ENCODE measurements at regions not wholly inside any gene's neighbourhood (a gene's known extent, or its start where the extent isn't known, plus 50 kb on each side); places are given as distances from the start of the nearest gene placed in this dataset.

DNA sequence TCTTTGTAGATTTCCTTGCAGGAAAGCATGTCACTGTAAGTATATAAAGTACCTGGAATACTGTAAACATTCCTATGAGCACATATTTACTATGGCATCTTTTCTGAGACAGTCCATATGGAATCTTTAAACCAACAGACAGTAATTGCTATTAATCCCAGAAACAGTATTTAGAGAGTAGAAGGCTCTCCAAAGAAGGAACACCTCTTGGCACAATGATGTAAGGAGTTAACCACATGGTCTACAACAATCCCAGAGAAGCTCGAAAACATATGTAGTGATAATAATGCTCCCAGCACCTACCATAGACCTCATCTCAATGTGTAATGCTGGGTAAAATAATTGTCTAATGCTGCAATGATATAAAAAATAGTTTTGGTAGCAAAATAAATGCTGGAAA lies 95.8 kb upstream of the IL12A start:
- H3K4me1 ChIP-seq (ENCODE audit: control insufficient read depth in 3 of 3, insufficient read depth in 3 of 3, low read length in 3 of 3) = peaks cover 6 to 17% (median 8%) of the 10 kb centered on the region in 3 donors
- no peaks in the 10 kb centered on the region for H3K9me3 ChIP-seq (ENCODE audit: control insufficient read depth in 3 of 3, low read length in 3 of 3)
- peak overlapping the region in 1 of 3 donors; percentile 25 for H3K9ac ChIP-seq (ENCODE audit: low read depth in 1 of 3, low read length in 3 of 3)
- no peak overlapping the region for H3K27ac ChIP-seq (ENCODE audit: low read depth, low read length)
- H3K36me3 ChIP-seq (ENCODE audit: control insufficient read depth in 3 of 3, insufficient read depth in 3 of 3, low read length in 3 of 3) = peaks cover 21 to 61% (median 41%) of the 10 kb centered on the region in 3 donors
- H3K4me3 ChIP-seq (ENCODE audit: low read length in 3 of 3) = no peak overlapping the region
- H3K27me3 ChIP-seq (ENCODE audit: control insufficient read depth in 3 of 3, insufficient read depth in 3 of 3, low read length in 3 of 3) = no peaks in the 10 kb centered on the region

DNA sequence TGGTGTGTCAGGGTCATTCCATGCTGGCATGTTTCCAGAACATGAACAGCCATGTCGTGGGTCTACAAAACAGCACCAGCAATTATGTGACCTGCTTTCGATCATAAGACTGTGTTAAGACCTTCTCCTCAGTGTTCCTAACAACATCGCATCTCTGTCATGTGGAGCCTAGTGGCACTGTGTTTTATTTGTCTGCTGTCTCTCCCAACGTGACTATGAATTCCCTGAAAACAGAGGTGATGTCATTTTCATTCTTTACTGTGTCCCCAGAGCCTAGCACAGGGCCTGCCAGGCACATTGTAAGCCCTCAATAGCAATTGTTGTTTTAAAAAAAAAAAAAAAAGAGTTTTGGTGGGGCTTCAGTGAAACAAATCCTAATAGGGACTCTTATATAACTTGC lies 94.2 kb upstream of the IL12A start:
- Histone ChIP-seq H3K9me3 (ENCODE audit: control insufficient read depth in 3 of 3, low read length in 3 of 3) (no peaks in the 10 kb centered on the region), H3K36me3 (ENCODE audit: control insufficient read depth in 3 of 3, insufficient read depth in 3 of 3, low read length in 3 of 3) (peaks cover 18 to 52% (median 37%) of the 10 kb centered on the region in 3 donors), H3K4me1 (ENCODE audit: control insufficient read depth in 3 of 3, insufficient read depth in 3 of 3, low read length in 3 of 3) (peaks cover 6 to 17% (median 7%) of the 10 kb centered on the region in 3 donors), H3K9ac (ENCODE audit: low read depth in 1 of 3, low read length in 3 of 3) (no peak overlapping the region), H3K27ac (ENCODE audit: low read depth, low read length) (no peak overlapping the region), H3K4me3 (ENCODE audit: low read length in 3 of 3) (no peak overlapping the region), H3K27me3 (ENCODE audit: control insufficient read depth in 3 of 3, insufficient read depth in 3 of 3, low read length in 3 of 3) (no peaks in the 10 kb centered on the region)

DNA sequence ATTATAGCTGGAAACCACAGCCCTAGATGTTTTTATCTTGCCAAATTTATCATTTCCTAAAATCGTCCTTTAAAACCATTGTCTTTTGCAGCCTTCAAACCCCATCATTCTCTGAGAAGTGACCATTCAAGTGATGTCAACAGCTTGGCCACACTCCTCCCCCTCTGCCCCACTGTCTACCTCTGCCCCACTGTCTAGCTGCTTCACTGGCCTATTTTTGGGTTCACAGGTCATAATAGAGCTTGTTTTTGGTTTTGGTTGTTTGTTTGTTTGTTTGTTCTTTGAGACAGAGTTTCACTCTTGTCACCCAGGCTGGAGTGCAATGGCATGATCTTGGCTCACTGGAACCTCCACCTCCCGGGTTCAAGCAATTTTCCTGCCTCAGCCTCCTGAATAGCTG lies 93.2 kb upstream of the IL12A start:
- Histone ChIP-seq H3K36me3 (ENCODE audit: control insufficient read depth in 3 of 3, insufficient read depth in 3 of 3, low read length in 3 of 3) (peaks cover 18 to 51% (median 36%) of the 10 kb centered on the region in 3 donors), H3K27ac (ENCODE audit: low read depth, low read length) (no peak overlapping the region)

DNA sequence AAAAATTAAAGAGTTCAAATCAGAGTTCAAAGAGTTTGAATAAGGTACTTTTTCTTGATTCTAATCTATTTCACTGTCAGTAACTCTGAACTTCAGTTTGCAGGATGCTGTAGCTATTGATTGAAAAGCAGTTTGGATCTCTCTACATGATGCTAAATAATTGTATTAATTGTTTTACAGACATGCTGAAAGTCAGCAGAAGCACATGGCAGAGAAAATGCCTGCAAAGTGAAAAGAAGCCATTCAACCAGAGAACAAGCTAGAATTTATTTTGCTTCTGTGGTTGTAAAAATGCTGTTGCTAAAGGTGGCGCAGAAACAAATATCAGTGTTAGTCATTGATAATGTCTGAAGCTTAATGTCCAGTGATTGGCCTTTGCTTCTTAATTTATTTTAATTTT lies 92.1 kb upstream of the IL12A start:
- Histone ChIP-seq H3K27me3 (ENCODE audit: control insufficient read depth in 3 of 3, insufficient read depth in 3 of 3, low read length in 3 of 3) (no peaks in the 10 kb centered on the region), H3K27ac (ENCODE audit: low read depth, low read length) (no peak overlapping the region), H3K9ac (ENCODE audit: low read depth in 1 of 3, low read length in 3 of 3) (no peak overlapping the region), H3K4me3 (ENCODE audit: low read length in 3 of 3) (no peak overlapping the region), H3K4me1 (ENCODE audit: control insufficient read depth in 3 of 3, insufficient read depth in 3 of 3, low read length in 3 of 3) (peaks cover 6 to 17% (median 7%) of the 10 kb centered on the region in 3 donors), H3K36me3 (ENCODE audit: control insufficient read depth in 3 of 3, insufficient read depth in 3 of 3, low read length in 3 of 3) (peaks cover 18 to 49% (median 35%) of the 10 kb centered on the region in 3 donors), H3K9me3 (ENCODE audit: control insufficient read depth in 3 of 3, low read length in 3 of 3) (no peaks in the 10 kb centered on the region)

More for the DNA sequence above, 93.2 kb upstream of the IL12A start:
- H3K9me3 ChIP-seq (ENCODE audit: control insufficient read depth in 3 of 3, low read length in 3 of 3) = no peaks in the 10 kb centered on the region
- peaks cover 6 to 17% (median 7%) of the 10 kb centered on the region in 3 donors for H3K4me1 ChIP-seq (ENCODE audit: control insufficient read depth in 3 of 3, insufficient read depth in 3 of 3, low read length in 3 of 3)
- H3K9ac ChIP-seq (ENCODE audit: low read depth in 1 of 3, low read length in 3 of 3) = no peak overlapping the region
- H3K27me3 ChIP-seq (ENCODE audit: control insufficient read depth in 3 of 3, insufficient read depth in 3 of 3, low read length in 3 of 3) = no peaks in the 10 kb centered on the region
- no peak overlapping the region for H3K4me3 ChIP-seq (ENCODE audit: low read length in 3 of 3)

DNA sequence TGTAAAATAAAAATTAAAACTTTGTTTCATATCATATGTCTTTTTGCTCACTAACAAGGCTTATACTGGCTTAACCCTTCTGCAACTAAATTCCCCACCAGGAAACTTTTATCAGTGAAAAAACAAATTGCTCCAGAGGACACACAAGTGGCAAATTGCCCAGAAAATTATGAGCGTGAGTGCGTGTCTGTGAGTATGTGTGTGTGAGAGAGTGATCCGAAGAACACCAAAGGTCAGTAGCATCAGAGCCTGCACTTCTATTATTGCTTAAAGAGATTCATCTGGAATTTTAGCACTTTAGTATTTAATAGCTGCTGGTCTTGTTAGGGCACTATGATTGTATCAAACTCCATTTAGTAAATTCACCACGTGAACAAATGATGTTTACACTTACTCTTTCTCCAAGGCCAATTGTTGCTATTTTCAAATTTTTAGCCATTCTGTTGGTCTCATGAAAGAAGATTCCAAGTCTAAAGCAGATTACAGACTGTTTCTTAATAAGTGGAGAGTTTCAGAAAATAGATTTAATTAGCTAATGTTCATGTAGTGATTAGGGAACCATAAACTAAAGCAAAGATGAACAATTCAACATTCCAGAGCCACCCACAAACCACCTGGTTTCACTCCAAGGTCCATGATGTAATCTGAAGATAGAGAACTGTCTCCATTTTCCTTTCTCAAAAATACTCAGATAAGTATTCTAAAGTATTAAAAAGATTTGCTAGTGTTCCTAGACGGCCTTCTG lies 91.1 kb upstream of the IL12A start:
- Histone ChIP-seq H3K36me3 (ENCODE audit: control insufficient read depth in 3 of 3, insufficient read depth in 3 of 3, low read length in 3 of 3) (peaks cover 14 to 39% (median 27%) of the 10 kb centered on the region in 3 donors), H3K27me3 (ENCODE audit: control insufficient read depth in 3 of 3, insufficient read depth in 3 of 3, low read length in 3 of 3) (no peaks in the 10 kb centered on the region), H3K4me1 (ENCODE audit: control insufficient read depth in 3 of 3, insufficient read depth in 3 of 3, low read length in 3 of 3) (peaks cover under 1 to 11% (median 6%) of the 10 kb centered on the region in 3 donors), H3K27ac (ENCODE audit: low read depth, low read length) (no peak overlapping the region), H3K9me3 (ENCODE audit: control insufficient read depth in 3 of 3, low read length in 3 of 3) (no peaks in the 10 kb centered on the region), H3K9ac (ENCODE audit: low read depth in 1 of 3, low read length in 3 of 3) (no peak overlapping the region), H3K4me3 (ENCODE audit: low read length in 3 of 3) (no peak overlapping the region)

DNA sequence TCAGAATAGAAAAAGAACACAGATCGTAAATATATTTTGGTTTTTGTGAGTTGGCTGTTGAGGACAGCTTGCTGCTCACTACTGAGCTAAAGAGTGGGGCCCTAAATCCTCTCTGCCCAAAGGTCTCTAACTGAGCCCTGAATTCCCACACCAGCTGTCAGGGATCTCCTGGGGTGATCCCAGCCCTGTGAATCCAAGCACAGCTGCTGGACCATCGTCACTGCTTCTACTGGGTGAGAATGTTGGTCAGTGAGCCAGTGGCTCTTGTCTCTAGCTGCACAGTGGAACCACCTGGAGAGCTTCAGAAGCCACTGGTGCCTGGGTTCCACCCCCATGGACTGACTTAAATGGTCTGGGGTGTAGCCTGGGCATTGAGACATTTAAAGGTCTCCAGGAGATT lies 90.5 kb upstream of the IL12A start:
- peaks cover 9 to 33% (median 21%) of the 10 kb centered on the region in 3 donors for H3K36me3 ChIP-seq (ENCODE audit: control insufficient read depth in 3 of 3, insufficient read depth in 3 of 3, low read length in 3 of 3)
- no peak overlapping the region for H3K9ac ChIP-seq (ENCODE audit: low read depth in 1 of 3, low read length in 3 of 3)
- H3K27ac ChIP-seq (ENCODE audit: low read depth, low read length) = no peak overlapping the region
- no peak overlapping the region for H3K4me3 ChIP-seq (ENCODE audit: low read length in 3 of 3)
- no peaks in the 10 kb centered on the region for H3K27me3 ChIP-seq (ENCODE audit: control insufficient read depth in 3 of 3, insufficient read depth in 3 of 3, low read length in 3 of 3)
- H3K4me1 ChIP-seq (ENCODE audit: control insufficient read depth in 3 of 3, insufficient read depth in 3 of 3, low read length in 3 of 3) = peaks cover 0 to 8% (median 6%) of the 10 kb centered on the region in 3 donors
- no peaks in the 10 kb centered on the region for H3K9me3 ChIP-seq (ENCODE audit: control insufficient read depth in 3 of 3, low read length in 3 of 3)

DNA sequence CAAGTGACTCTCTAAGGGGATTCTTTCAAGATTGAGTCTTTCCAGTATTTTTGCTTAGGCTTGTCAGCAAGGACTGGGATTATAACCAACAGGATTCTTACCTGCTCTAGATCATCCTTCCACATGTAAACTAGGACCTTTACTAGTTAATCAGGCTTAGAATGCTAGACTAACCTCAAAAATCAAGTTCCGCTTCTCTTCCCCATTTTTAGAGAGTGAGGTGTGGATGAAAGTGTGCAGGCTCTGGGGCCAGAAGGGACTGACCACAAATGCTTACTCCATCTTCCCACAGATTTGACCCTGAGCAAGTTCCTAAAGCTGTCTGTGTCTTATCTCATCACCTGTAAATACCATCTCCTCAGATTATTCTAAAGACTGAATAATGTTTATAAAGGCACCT lies 89.5 kb upstream of the IL12A start:
- Histone ChIP-seq H3K36me3 (ENCODE audit: control insufficient read depth in 3 of 3, insufficient read depth in 3 of 3, low read length in 3 of 3) (peaks cover 7 to 26% (median 21%) of the 10 kb centered on the region in 3 donors), H3K4me3 (ENCODE audit: low read length in 3 of 3) (no peak overlapping the region), H3K9ac (ENCODE audit: low read depth in 1 of 3, low read length in 3 of 3) (no peak overlapping the region), H3K27ac (ENCODE audit: low read depth, low read length) (no peak overlapping the region), H3K9me3 (ENCODE audit: control insufficient read depth in 3 of 3, low read length in 3 of 3) (no peaks in the 10 kb centered on the region), H3K27me3 (ENCODE audit: control insufficient read depth in 3 of 3, insufficient read depth in 3 of 3, low read length in 3 of 3) (no peaks in the 10 kb centered on the region), H3K4me1 (ENCODE audit: control insufficient read depth in 3 of 3, insufficient read depth in 3 of 3, low read length in 3 of 3) (peaks cover 0 to 6% (median 4%) of the 10 kb centered on the region in 3 donors)

DNA sequence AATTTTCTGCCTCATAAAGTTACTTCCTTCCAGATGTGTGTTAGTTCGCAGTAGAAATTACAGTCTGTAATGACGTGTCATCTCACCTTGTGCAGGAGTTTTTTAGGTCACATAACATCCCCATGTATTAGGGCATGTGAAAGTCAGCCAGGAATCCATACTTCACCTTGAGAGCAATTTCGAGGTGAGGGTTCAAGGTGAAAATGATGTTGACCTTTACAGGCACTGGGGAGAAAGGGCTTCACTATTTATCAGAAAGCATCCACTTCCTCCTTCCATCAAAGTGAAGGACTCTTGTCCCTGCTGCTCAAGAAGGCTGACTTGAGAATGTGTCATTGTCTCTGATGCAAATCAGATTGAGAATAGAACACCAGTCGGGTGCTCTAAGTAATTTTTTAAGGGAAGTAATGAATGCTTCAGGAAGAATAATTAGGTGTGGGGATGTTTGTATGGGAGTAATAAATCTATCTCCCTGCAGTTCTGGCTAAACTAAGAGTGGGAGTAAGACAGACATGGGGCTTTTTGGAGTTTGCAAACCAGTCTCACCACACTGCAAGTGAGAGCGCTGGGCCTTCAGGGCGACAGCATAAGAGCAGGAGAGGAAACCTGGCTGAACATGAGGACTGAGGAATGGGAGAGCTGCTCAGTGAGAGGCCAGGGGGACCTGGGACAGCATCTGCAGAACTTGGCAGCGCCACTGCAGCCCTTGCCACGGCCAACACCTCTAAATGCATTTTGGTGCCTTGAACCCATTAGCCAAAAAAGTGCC lies 85.9 kb upstream of the IL12A start:
- Histone ChIP-seq H3K27ac (ENCODE audit: low read depth, low read length) (no peak overlapping the region), H3K9me3 (ENCODE audit: control insufficient read depth in 3 of 3, low read length in 3 of 3) (no peaks in the 10 kb centered on the region), H3K4me1 (ENCODE audit: control insufficient read depth in 3 of 3, insufficient read depth in 3 of 3, low read length in 3 of 3) (no peaks in the 10 kb centered on the region), H3K36me3 (ENCODE audit: control insufficient read depth in 3 of 3, insufficient read depth in 3 of 3, low read length in 3 of 3) (peaks cover 0 to 5% (median 4%) of the 10 kb centered on the region in 3 donors), H3K9ac (ENCODE audit: low read depth in 1 of 3, low read length in 3 of 3) (no peak overlapping the region), H3K27me3 (ENCODE audit: control insufficient read depth in 3 of 3, insufficient read depth in 3 of 3, low read length in 3 of 3) (no peaks in the 10 kb centered on the region), H3K4me3 (ENCODE audit: low read length in 3 of 3) (no peak overlapping the region)

DNA sequence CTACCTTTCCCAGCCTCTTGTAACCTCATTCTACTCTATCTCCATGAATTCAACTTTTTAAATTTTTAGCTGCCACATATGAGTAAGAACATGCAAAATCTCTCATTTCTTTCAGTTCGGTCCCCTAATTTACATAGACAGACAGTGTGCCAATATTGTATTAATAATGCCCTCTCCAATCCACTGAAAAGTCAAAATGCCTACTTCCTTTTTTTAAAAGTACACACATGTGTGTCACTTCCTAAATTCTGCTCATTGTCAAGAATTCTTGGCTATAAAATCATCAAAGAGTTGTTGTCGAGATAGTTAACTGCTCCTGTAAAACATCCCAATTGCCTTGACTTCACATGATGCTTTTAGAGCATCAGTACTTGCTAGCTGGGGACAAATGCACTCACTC lies 84.2 kb upstream of the IL12A start:
- Histone ChIP-seq H3K4me1 (ENCODE audit: control insufficient read depth in 3 of 3, insufficient read depth in 3 of 3, low read length in 3 of 3) (no peaks in the 10 kb centered on the region), H3K9me3 (ENCODE audit: control insufficient read depth in 3 of 3, low read length in 3 of 3) (no peaks in the 10 kb centered on the region), H3K9ac (ENCODE audit: low read depth in 1 of 3, low read length in 3 of 3) (no peak overlapping the region), H3K4me3 (ENCODE audit: low read length in 3 of 3) (no peak overlapping the region), H3K27me3 (ENCODE audit: control insufficient read depth in 3 of 3, insufficient read depth in 3 of 3, low read length in 3 of 3) (no peaks in the 10 kb centered on the region), H3K36me3 (ENCODE audit: control insufficient read depth in 3 of 3, insufficient read depth in 3 of 3, low read length in 3 of 3) (no peaks in the 10 kb centered on the region), H3K27ac (ENCODE audit: low read depth, low read length) (no peak overlapping the region)

DNA sequence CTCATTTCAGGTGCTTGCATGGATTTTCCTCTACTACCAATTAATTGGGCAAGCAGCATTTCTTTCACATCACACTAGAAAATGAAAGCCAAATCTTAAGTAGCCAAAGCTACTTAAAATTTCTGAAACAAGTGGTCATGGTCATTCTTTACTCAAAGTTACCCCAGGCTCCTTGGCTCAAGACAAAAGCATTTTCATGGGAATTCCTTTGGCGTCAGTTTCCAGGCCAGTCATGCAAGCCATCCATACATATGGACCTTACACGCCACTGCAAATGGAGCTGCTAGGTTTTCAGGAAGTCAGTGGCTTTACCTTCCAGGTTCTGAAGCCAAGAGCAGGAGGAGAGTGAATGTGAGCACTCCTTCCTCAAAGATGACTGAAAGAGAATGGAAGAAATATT lies 83.7 kb upstream of the IL12A start:
- Histone ChIP-seq H3K27me3 (ENCODE audit: control insufficient read depth in 3 of 3, insufficient read depth in 3 of 3, low read length in 3 of 3) (no peaks in the 10 kb centered on the region), H3K4me3 (ENCODE audit: low read length in 3 of 3) (no peak overlapping the region), H3K27ac (ENCODE audit: low read depth, low read length) (no peak overlapping the region)

More for the DNA sequence above, 83.7 kb upstream of the IL12A start:
- Histone ChIP-seq H3K9ac (ENCODE audit: low read depth in 1 of 3, low read length in 3 of 3) (no peak overlapping the region), H3K9me3 (ENCODE audit: control insufficient read depth in 3 of 3, low read length in 3 of 3) (no peaks in the 10 kb centered on the region), H3K36me3 (ENCODE audit: control insufficient read depth in 3 of 3, insufficient read depth in 3 of 3, low read length in 3 of 3) (no peaks in the 10 kb centered on the region), H3K4me1 (ENCODE audit: control insufficient read depth in 3 of 3, insufficient read depth in 3 of 3, low read length in 3 of 3) (no peaks in the 10 kb centered on the region)
